ENCODE measurements at regions not wholly inside any gene's neighbourhood (a gene's known extent, or its start where the extent isn't known, plus 50 kb on each side); places are given as distances from the start of the nearest gene placed in this dataset.

- TF ChIP-seq ZNF414 (CRISPR knock-in tag; IDR thresholded peaks at IDR 0.05), result no peak; the same call in 1 of the 2 replicates
- no peak for TF ChIP-seq MTF1 (CRISPR knock-in tag; IDR thresholded peaks at IDR 0.05)
- TF ChIP-seq ZNF225 (CRISPR knock-in tag; IDR thresholded peaks at IDR 0.05), result 0 out of 2 replicates have a peak, but pooled peaks have one; percentile 19
- TF ChIP-seq ZNF878 (CRISPR knock-in tag; IDR thresholded peaks at IDR 0.05), result no peak
- TF ChIP-seq AGO1 (IDR thresholded peaks at IDR 0.05; ENCODE audit: low read depth, low read length, poor library complexity, severe bottlenecking), result no peak
- no peak for TF ChIP-seq TIGD3 (CRISPR knock-in tag; IDR thresholded peaks at IDR 0.05; ENCODE audit: borderline replicate concordance)
- TF ChIP-seq REL (CRISPR knock-in tag; conservative IDR thresholded peaks at IDR 0.05), result no peak
- TF ChIP-seq ZNF12 (CRISPR knock-in tag; IDR thresholded peaks at IDR 0.05), result no peak
- no peak for TF ChIP-seq MED13 (CRISPR knock-in tag; IDR thresholded peaks at IDR 0.05)
- no peak for TF ChIP-seq NFYC (CRISPR knock-in tag; IDR thresholded peaks at IDR 0.05)
- TF ChIP-seq TFDP1 (CRISPR knock-in tag; IDR thresholded peaks at IDR 0.05; ENCODE audit: borderline replicate concordance), result no peak
- TF ChIP-seq ZZZ3 (CRISPR knock-in tag; IDR thresholded peaks at IDR 0.05; ENCODE audit: borderline replicate concordance), result no peak
- TF ChIP-seq ZNF556 (CRISPR knock-in tag; IDR thresholded peaks at IDR 0.05; ENCODE audit: borderline replicate concordance), result no peak
- no peak for TF ChIP-seq NFIC (IDR thresholded peaks at IDR 0.05; ENCODE audit: low read length)
- TF ChIP-seq ZBTB25 (CRISPR knock-in tag; IDR thresholded peaks at IDR 0.05), result no peak
- TF ChIP-seq ZNF44 (CRISPR knock-in tag; IDR thresholded peaks at IDR 0.05), result no peak
- no peak for TF ChIP-seq TRIM22 (IDR thresholded peaks at IDR 0.05)
- TF ChIP-seq HOMEZ (CRISPR knock-in tag; IDR thresholded peaks at IDR 0.05; ENCODE audit: low read depth), result no peak
These were observed 78.0 kb upstream of the AFDN start (continued) for GRCh38 chr6:167748458-167749379.
